ENCODE measurements at regions not wholly inside any gene's neighbourhood (a gene's known extent, or its start where the extent isn't known, plus 50 kb on each side); places are given as distances from the start of the nearest gene placed in this dataset.

GRCh38 chr15:31887246-31887645, 143.1 kb upstream of the CHRNA7 start:
- Histone ChIP-seq H3K4me2 (ENCODE audit: low read length) (no peak overlapping the region), H3K79me2 (ENCODE audit: control insufficient read depth, insufficient read depth, low read length) (no peaks in the 10 kb centered on the region), H3K23ac (ENCODE audit: low read length) (no peak overlapping the region), H3K4me1 (ENCODE audit: control insufficient read depth, low read depth, low read length) (no peaks in the 10 kb centered on the region), H3K4me3 (ENCODE audit: low read length) (no peak overlapping the region), H3K18ac (ENCODE audit: low read length) (no peak overlapping the region), H3K36me3 (ENCODE audit: control insufficient read depth, insufficient read depth, low read length) (no peaks in the 10 kb centered on the region), H2BK5ac (ENCODE audit: low read length) (no peak overlapping the region), H2AK5ac (ENCODE audit: low read length) (no peak overlapping the region), H3K9ac (ENCODE audit: low read length) (no peak overlapping the region), H3K27ac (ENCODE audit: low read depth, low read length) (no peak overlapping the region), H3K27me3 (ENCODE audit: insufficient read depth, low read length, poor library complexity) (no peaks in the 10 kb centered on the region), H2BK120ac (ENCODE audit: low read depth, low read length) (no peak overlapping the region), H3K56ac (ENCODE audit: low read length) (peak overlapping the region; percentile 22), H3K4ac (ENCODE audit: low read depth, low read length) (no peak overlapping the region), H2BK15ac (replicated peaks; ENCODE audit: low read depth) (no peak overlapping the region), H4K5ac (ENCODE audit: low read length) (no peak overlapping the region), H4K8ac (ENCODE audit: low read depth, low read length) (no peak overlapping the region), H3K79me1 (ENCODE audit: low read length) (no peaks in the 10 kb centered on the region)
- WGBS (ENCODE audit: extremely low coverage, insufficient coverage, low lambda C conversion rate), result no CpG with 5 or more reads among the region's 9 CpGs
- peak; percentile 57 for DNase-seq

GRCh38 chr15:31892513-31892912, 137.8 kb upstream of the CHRNA7 start:
- no peak overlapping the region for H2BK120ac ChIP-seq (ENCODE audit: low read depth, low read length)
- DNase-seq, result no peak
- no peak overlapping the region for H2BK5ac ChIP-seq (ENCODE audit: low read length)
- H3K9ac ChIP-seq (ENCODE audit: low read length), result no peak overlapping the region
- no peak overlapping the region for H2AK5ac ChIP-seq (ENCODE audit: low read length)
- H3K79me2 ChIP-seq (ENCODE audit: control insufficient read depth, insufficient read depth, low read length), result no peaks in the 10 kb centered on the region
- H3K18ac ChIP-seq (ENCODE audit: low read length), result no peak overlapping the region
- no peaks in the 10 kb centered on the region for H3K36me3 ChIP-seq (ENCODE audit: control insufficient read depth, insufficient read depth, low read length)
- H3K79me1 ChIP-seq (ENCODE audit: low read length), result no peaks in the 10 kb centered on the region
- no peaks in the 10 kb centered on the region for H3K4me1 ChIP-seq (ENCODE audit: control insufficient read depth, low read depth, low read length)
- no peak overlapping the region for H3K27ac ChIP-seq (ENCODE audit: low read depth, low read length)
- no peak overlapping the region for H3K4me2 ChIP-seq (ENCODE audit: low read length)
- no peak overlapping the region for H3K4me3 ChIP-seq (ENCODE audit: low read length)
- no peak overlapping the region for H3K4ac ChIP-seq (ENCODE audit: low read depth, low read length)
- no CpG with 5 or more reads among the region's 1 CpG for WGBS (ENCODE audit: extremely low coverage, insufficient coverage, low lambda C conversion rate)
- no peak overlapping the region for H2BK15ac ChIP-seq (replicated peaks; ENCODE audit: low read depth)
- H3K56ac ChIP-seq (ENCODE audit: low read length), result no peak overlapping the region
- H3K27me3 ChIP-seq (ENCODE audit: insufficient read depth, low read length, poor library complexity), result no peaks in the 10 kb centered on the region
- no peak overlapping the region for H4K5ac ChIP-seq (ENCODE audit: low read length)
- H3K23ac ChIP-seq (ENCODE audit: low read length), result no peak overlapping the region
- no peak overlapping the region for H4K8ac ChIP-seq (ENCODE audit: low read depth, low read length)

GRCh38 chr15:31893780-31894179, 136.5 kb upstream of the CHRNA7 start:
- no peak overlapping the region for H3K4me3 ChIP-seq (ENCODE audit: low read length)
- no peak overlapping the region for H2AK5ac ChIP-seq (ENCODE audit: low read length)
- no peaks in the 10 kb centered on the region for H3K4me1 ChIP-seq (ENCODE audit: control insufficient read depth, low read depth, low read length)
- H4K8ac ChIP-seq (ENCODE audit: low read depth, low read length), result no peak overlapping the region
- no peak overlapping the region for H3K23ac ChIP-seq (ENCODE audit: low read length)
- no peak overlapping the region for H2BK15ac ChIP-seq (replicated peaks; ENCODE audit: low read depth)
- H3K9ac ChIP-seq (ENCODE audit: low read length), result no peak overlapping the region
- no peak overlapping the region for H3K4ac ChIP-seq (ENCODE audit: low read depth, low read length)
- H3K27me3 ChIP-seq (ENCODE audit: insufficient read depth, low read length, poor library complexity), result no peaks in the 10 kb centered on the region
- no peak overlapping the region for H3K18ac ChIP-seq (ENCODE audit: low read length)
- no peaks in the 10 kb centered on the region for H3K79me2 ChIP-seq (ENCODE audit: control insufficient read depth, insufficient read depth, low read length)
- no peak overlapping the region for H3K27ac ChIP-seq (ENCODE audit: low read depth, low read length)
- H3K36me3 ChIP-seq (ENCODE audit: control insufficient read depth, insufficient read depth, low read length), result no peaks in the 10 kb centered on the region
- DNase-seq, result no peak
- no CpG with 5 or more reads among the region's 6 CpGs for WGBS (ENCODE audit: extremely low coverage, insufficient coverage, low lambda C conversion rate)
- no peak overlapping the region for H3K56ac ChIP-seq (ENCODE audit: low read length)
- H3K79me1 ChIP-seq (ENCODE audit: low read length), result no peaks in the 10 kb centered on the region
- H4K5ac ChIP-seq (ENCODE audit: low read length), result no peak overlapping the region
- H2BK120ac ChIP-seq (ENCODE audit: low read depth, low read length), result no peak overlapping the region
- H3K4me2 ChIP-seq (ENCODE audit: low read length), result no peak overlapping the region
- H2BK5ac ChIP-seq (ENCODE audit: low read length), result no peak overlapping the region

GRCh38 chr15:31897746-31898145, 132.6 kb upstream of the CHRNA7 start:
- no peak overlapping the region for H3K4me3 ChIP-seq (ENCODE audit: low read length)
- H3K56ac ChIP-seq (ENCODE audit: low read length), result no peak overlapping the region
- no peak overlapping the region for H2BK120ac ChIP-seq (ENCODE audit: low read depth, low read length)
- no peaks in the 10 kb centered on the region for H3K79me1 ChIP-seq (ENCODE audit: low read length)
- H3K4ac ChIP-seq (ENCODE audit: low read depth, low read length), result no peak overlapping the region
- H3K23ac ChIP-seq (ENCODE audit: low read length), result no peak overlapping the region
- H3K27ac ChIP-seq (ENCODE audit: low read depth, low read length), result no peak overlapping the region
- no peak overlapping the region for H4K5ac ChIP-seq (ENCODE audit: low read length)
- no peaks in the 10 kb centered on the region for H3K79me2 ChIP-seq (ENCODE audit: control insufficient read depth, insufficient read depth, low read length)
- H2BK15ac ChIP-seq (replicated peaks; ENCODE audit: low read depth), result no peak overlapping the region
- no peak overlapping the region for H3K4me2 ChIP-seq (ENCODE audit: low read length)
- H3K27me3 ChIP-seq (ENCODE audit: insufficient read depth, low read length, poor library complexity), result no peaks in the 10 kb centered on the region
- H2BK5ac ChIP-seq (ENCODE audit: low read length), result no peak overlapping the region
- no peaks in the 10 kb centered on the region for H3K36me3 ChIP-seq (ENCODE audit: control insufficient read depth, insufficient read depth, low read length)
- H2AK5ac ChIP-seq (ENCODE audit: low read length), result no peak overlapping the region
- no peaks in the 10 kb centered on the region for H3K4me1 ChIP-seq (ENCODE audit: control insufficient read depth, low read depth, low read length)
- H4K8ac ChIP-seq (ENCODE audit: low read depth, low read length), result no peak overlapping the region
- H3K9ac ChIP-seq (ENCODE audit: low read length), result no peak overlapping the region
- H3K18ac ChIP-seq (ENCODE audit: low read length), result no peak overlapping the region
- no peak for DNase-seq

GRCh38 chr15:31901501-31901900, 128.8 kb upstream of the CHRNA7 start:
- H3K4ac ChIP-seq (ENCODE audit: low read depth, low read length), result no peak overlapping the region
- H3K56ac ChIP-seq (ENCODE audit: low read length), result no peak overlapping the region
- H3K9ac ChIP-seq (ENCODE audit: low read length), result no peak overlapping the region
- H2BK5ac ChIP-seq (ENCODE audit: low read length), result no peak overlapping the region
- H3K4me1 ChIP-seq (ENCODE audit: control insufficient read depth, low read depth, low read length), result no peaks in the 10 kb centered on the region
- H3K4me3 ChIP-seq (ENCODE audit: low read length), result no peak overlapping the region
- no peaks in the 10 kb centered on the region for H3K79me2 ChIP-seq (ENCODE audit: control insufficient read depth, insufficient read depth, low read length)
- no CpG with 5 or more reads among the region's 3 CpGs for WGBS (ENCODE audit: extremely low coverage, insufficient coverage, low lambda C conversion rate)
- no peak overlapping the region for H4K5ac ChIP-seq (ENCODE audit: low read length)
- H3K36me3 ChIP-seq (ENCODE audit: control insufficient read depth, insufficient read depth, low read length), result no peaks in the 10 kb centered on the region
- H3K79me1 ChIP-seq (ENCODE audit: low read length), result no peaks in the 10 kb centered on the region
- H3K27me3 ChIP-seq (ENCODE audit: insufficient read depth, low read length, poor library complexity), result no peaks in the 10 kb centered on the region
- no peak overlapping the region for H2AK5ac ChIP-seq (ENCODE audit: low read length)
- H3K4me2 ChIP-seq (ENCODE audit: low read length), result no peak overlapping the region
- H3K27ac ChIP-seq (ENCODE audit: low read depth, low read length), result no peak overlapping the region
- H2BK120ac ChIP-seq (ENCODE audit: low read depth, low read length), result no peak overlapping the region
- H3K23ac ChIP-seq (ENCODE audit: low read length), result no peak overlapping the region
- H3K18ac ChIP-seq (ENCODE audit: low read length), result no peak overlapping the region
- H2BK15ac ChIP-seq (replicated peaks; ENCODE audit: low read depth), result no peak overlapping the region
- DNase-seq, result peak; percentile 4
- H4K8ac ChIP-seq (ENCODE audit: low read depth, low read length), result no peak overlapping the region

GRCh38 chr15:31905054-31905453, 125.3 kb upstream of the CHRNA7 start:
- DNase-seq, result peak; percentile 18
- Histone ChIP-seq H3K27me3 (ENCODE audit: insufficient read depth, low read length, poor library complexity) (no peaks in the 10 kb centered on the region), H3K23ac (ENCODE audit: low read length) (no peak overlapping the region), H3K4ac (ENCODE audit: low read depth, low read length) (no peak overlapping the region), H3K18ac (ENCODE audit: low read length) (no peak overlapping the region), H3K56ac (ENCODE audit: low read length) (peak overlapping the region; percentile 67), H3K4me3 (ENCODE audit: low read length) (no peak overlapping the region), H3K4me1 (ENCODE audit: control insufficient read depth, low read depth, low read length) (no peaks in the 10 kb centered on the region), H2BK120ac (ENCODE audit: low read depth, low read length) (no peak overlapping the region), H3K79me2 (ENCODE audit: control insufficient read depth, insufficient read depth, low read length) (no peaks in the 10 kb centered on the region), H3K27ac (ENCODE audit: low read depth, low read length) (no peak overlapping the region), H3K9ac (ENCODE audit: low read length) (no peak overlapping the region), H3K79me1 (ENCODE audit: low read length) (no peaks in the 10 kb centered on the region), H3K4me2 (ENCODE audit: low read length) (no peak overlapping the region), H2BK15ac (replicated peaks; ENCODE audit: low read depth) (no peak overlapping the region), H2AK5ac (ENCODE audit: low read length) (no peak overlapping the region), H4K8ac (ENCODE audit: low read depth, low read length) (no peak overlapping the region), H2BK5ac (ENCODE audit: low read length) (no peak overlapping the region), H4K5ac (ENCODE audit: low read length) (no peak overlapping the region), H3K36me3 (ENCODE audit: control insufficient read depth, insufficient read depth, low read length) (no peaks in the 10 kb centered on the region)
- WGBS (ENCODE audit: extremely low coverage, insufficient coverage, low lambda C conversion rate), result no CpG with 5 or more reads among the region's 8 CpGs
